ENCODE measurements at regions not wholly inside any gene's neighbourhood (a gene's known extent, or its start where the extent isn't known, plus 50 kb on each side); places are given as distances from the start of the nearest gene placed in this dataset.

DNA sequence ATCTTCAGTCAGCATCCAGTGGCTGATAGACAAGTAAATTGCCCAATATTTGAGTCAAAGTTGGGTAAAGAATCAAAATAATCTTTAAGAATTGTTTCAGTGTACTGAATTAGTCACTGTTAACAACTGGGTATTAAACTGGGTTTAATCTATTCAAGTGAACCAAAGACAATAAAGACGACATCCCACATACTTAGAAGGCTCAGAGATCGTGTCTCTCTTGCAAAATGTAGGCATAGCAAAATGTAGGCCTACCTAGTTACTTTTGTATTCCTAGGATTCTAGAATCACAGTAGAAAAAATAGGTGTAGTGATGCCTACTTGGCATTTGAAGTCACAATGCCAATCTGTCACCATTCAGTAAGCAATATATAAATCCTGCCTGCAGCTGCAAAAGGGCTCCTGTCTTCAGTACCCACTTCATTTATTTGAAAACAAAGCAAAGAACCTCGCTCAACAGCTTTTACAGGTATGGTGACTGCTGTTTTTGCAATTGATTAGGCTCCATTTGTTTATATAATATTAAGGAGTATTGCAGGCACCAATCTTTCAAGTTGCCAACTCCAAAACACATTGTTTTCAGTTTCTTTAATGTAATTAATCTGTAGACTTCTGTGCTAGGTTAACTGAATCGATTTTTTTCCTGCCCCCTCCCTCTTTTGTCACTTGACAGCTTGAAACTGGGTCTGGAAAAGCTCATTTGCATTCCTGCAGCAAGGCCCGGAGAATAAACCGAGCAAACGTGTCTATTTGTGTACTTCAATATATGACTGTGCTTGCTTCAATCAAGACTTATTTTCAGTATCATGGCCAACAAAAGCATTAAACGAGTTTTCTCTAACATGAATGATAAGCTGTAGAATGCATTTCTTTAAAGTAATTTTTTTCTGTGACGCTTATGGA lies 1074.9 kb downstream of the TDRD15 start:
- H3K9ac ChIP-seq (ENCODE audit: low read depth, low read length), result no peak overlapping the region
- H3K14ac ChIP-seq (replicated peaks; ENCODE audit: low read depth, low read length), result no peak overlapping the region
- TF ChIP-seq RFX5 (IDR thresholded peaks at IDR 0.05; ENCODE audit: low read depth, low read length) (no peak), POLR2A (IDR thresholded peaks at IDR 0.05; ENCODE audit: low read depth, low read length) (no peak), CHD1 (IDR thresholded peaks at IDR 0.05; ENCODE audit: low read depth, low read length) (no peak), NFE2L2 (IDR thresholded peaks at IDR 0.05; ENCODE audit: low read depth, low read length) (no peak), RAD21 (IDR thresholded peaks at IDR 0.05; ENCODE audit: low read length) (no peak), MAZ (IDR thresholded peaks at IDR 0.05; ENCODE audit: borderline replicate concordance, low read depth, low read length) (no peak), BHLHE40 (IDR thresholded peaks at IDR 0.05; ENCODE audit: low read depth, low read length) (no peak), SMC3 (IDR thresholded peaks at IDR 0.05; ENCODE audit: low read depth, low read length) (no peak), MXI1 (IDR thresholded peaks at IDR 0.05; ENCODE audit: borderline replicate concordance, low read depth, low read length) (no peak), MAFK (IDR thresholded peaks at IDR 0.05; ENCODE audit: low read depth, low read length) (no peak), RCOR1 (IDR thresholded peaks at IDR 0.05; ENCODE audit: insufficient replicate concordance, low read length) (no peak), FOS (IDR thresholded peaks at IDR 0.05; ENCODE audit: low read depth, low read length) (no peak), CEBPB (IDR thresholded peaks at IDR 0.05; ENCODE audit: low read depth, low read length) (no peak)
- TF ChIP-seq, protein P1, sequence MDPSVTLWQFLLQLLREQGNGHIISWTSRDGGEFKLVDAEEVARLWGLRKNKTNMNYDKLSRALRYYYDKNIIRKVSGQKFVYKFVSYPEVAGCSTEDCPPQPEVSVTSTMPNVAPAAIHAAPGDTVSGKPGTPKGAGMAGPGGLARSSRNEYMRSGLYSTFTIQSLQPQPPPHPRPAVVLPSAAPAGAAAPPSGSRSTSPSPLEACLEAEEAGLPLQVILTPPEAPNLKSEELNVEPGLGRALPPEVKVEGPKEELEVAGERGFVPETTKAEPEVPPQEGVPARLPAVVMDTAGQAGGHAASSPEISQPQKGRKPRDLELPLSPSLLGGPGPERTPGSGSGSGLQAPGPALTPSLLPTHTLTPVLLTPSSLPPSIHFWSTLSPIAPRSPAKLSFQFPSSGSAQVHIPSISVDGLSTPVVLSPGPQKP (IDR thresholded peaks at IDR 0.05; ENCODE audit: borderline replicate concordance, low read depth, low read length), result no peak
- TF ChIP-seq, protein P2, sequence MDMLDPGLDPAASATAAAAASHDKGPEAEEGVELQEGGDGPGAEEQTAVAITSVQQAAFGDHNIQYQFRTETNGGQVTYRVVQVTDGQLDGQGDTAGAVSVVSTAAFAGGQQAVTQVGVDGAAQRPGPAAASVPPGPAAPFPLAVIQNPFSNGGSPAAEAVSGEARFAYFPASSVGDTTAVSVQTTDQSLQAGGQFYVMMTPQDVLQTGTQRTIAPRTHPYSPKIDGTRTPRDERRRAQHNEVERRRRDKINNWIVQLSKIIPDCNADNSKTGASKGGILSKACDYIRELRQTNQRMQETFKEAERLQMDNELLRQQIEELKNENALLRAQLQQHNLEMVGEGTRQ (IDR thresholded peaks at IDR 0.05; ENCODE audit: low read depth, low read length), result no peak
- TF ChIP-seq, protein P3, sequence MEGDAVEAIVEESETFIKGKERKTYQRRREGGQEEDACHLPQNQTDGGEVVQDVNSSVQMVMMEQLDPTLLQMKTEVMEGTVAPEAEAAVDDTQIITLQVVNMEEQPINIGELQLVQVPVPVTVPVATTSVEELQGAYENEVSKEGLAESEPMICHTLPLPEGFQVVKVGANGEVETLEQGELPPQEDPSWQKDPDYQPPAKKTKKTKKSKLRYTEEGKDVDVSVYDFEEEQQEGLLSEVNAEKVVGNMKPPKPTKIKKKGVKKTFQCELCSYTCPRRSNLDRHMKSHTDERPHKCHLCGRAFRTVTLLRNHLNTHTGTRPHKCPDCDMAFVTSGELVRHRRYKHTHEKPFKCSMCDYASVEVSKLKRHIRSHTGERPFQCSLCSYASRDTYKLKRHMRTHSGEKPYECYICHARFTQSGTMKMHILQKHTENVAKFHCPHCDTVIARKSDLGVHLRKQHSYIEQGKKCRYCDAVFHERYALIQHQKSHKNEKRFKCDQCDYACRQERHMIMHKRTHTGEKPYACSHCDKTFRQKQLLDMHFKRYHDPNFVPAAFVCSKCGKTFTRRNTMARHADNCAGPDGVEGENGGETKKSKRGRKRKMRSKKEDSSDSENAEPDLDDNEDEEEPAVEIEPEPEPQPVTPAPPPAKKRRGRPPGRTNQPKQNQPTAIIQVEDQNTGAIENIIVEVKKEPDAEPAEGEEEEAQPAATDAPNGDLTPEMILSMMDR (conservative IDR thresholded peaks at IDR 0.05; ENCODE audit: low read depth, low read length), result no peak
- H3K4me2 ChIP-seq (ENCODE audit: low read depth, low read length), result no peak overlapping the region
- H2BK20ac ChIP-seq (ENCODE audit: low read depth, low read length), result no peak overlapping the region
- ChIA-PET POLR2A (ENCODE audit: unreplicated experiment) (no interaction called here), CTCF (no interaction called here)
- no peak overlapping the region for H3K4ac ChIP-seq (ENCODE audit: low read depth, low read length)
- H3K27ac ChIP-seq (ENCODE audit: insufficient read depth, low read length), result no peak overlapping the region
- no TSS peak for BruUV-seq (replicated peaks)
- no peak overlapping the region for H4K5ac ChIP-seq (ENCODE audit: low read depth, low read length)
- no peak overlapping the region for H3K4me3 ChIP-seq (ENCODE audit: insufficient read depth, low read depth, low read length)
- H4K91ac ChIP-seq (ENCODE audit: insufficient read depth, low read depth, low read length), result no peak overlapping the region
- H3K79me1 ChIP-seq (ENCODE audit: low read depth in 1 of 2, low read length in 2 of 2), result no peaks in the 10 kb centered on the region
- H3K56ac ChIP-seq (ENCODE audit: extremely low read depth, insufficient read depth, low read length), result no peak overlapping the region
- no peak overlapping the region for H3K23ac ChIP-seq (ENCODE audit: low read depth, low read length)
- H2BK5ac ChIP-seq (ENCODE audit: low read depth, low read length, poor library complexity, severe bottlenecking), result no peak overlapping the region
- no peak overlapping the region for H2AFZ ChIP-seq (replicated peaks; ENCODE audit: low read length, poor library complexity)
- in situ Hi-C loops (cut with MboI; ENCODE audit: low sequenced_read_pairs) (no loop called here), dilution Hi-C loops (cut with HindIII; ENCODE audit: low sequenced_read_pairs, unreplicated experiment) (no loop called here), intact Hi-C loops (cut with micrococcal nuclease) (no loop called here)
- no peaks in the 10 kb centered on the region for H3K9me1 ChIP-seq (ENCODE audit: insufficient read depth, low read length)
- H2AK9ac ChIP-seq (replicated peaks; ENCODE audit: low read depth, low read length, poor library complexity), result no peak overlapping the region
- DNase-seq (no peak), ATAC-seq (ENCODE audit: low read depth) (no peak)
- H3K27me3 ChIP-seq (ENCODE audit: control insufficient read depth, insufficient read depth, low read length), result no peaks in the 10 kb centered on the region
- no peaks in the 10 kb centered on the region for H3K4me1 ChIP-seq (ENCODE audit: control insufficient read depth, insufficient read depth, low read length)
- no peak overlapping the region for H2AK5ac ChIP-seq (ENCODE audit: low read depth, low read length)
- no peak overlapping the region for H3K18ac ChIP-seq (ENCODE audit: low read depth, low read length)
- WGBS, 2 experiments (ENCODE audit: extremely low coverage in 2 of 2, insufficient read length in 1 of 2), result no CpG with 5 or more reads among the region's 9 CpGs
- no peak overlapping the region for H4K8ac ChIP-seq (ENCODE audit: low read depth in 2 of 2, low read length in 2 of 2)
- no peak overlapping the region for H2BK15ac ChIP-seq (ENCODE audit: low read depth, low read length)
- no peaks in the 10 kb centered on the region for H4K20me1 ChIP-seq (ENCODE audit: insufficient read depth, low read length)
- no peak overlapping the region for H2BK120ac ChIP-seq (ENCODE audit: low read depth, low read length)
- no peaks in the 10 kb centered on the region for H3K9me3 ChIP-seq (ENCODE audit: control insufficient read depth, insufficient read depth, low read length)
- no peaks in the 10 kb centered on the region for H3K36me3 ChIP-seq (ENCODE audit: control insufficient read depth, insufficient read depth, low read length)

Measured in IMR-90 (cell line).